Esophagus muscularis mucosa (tissue), 4 donors: ENCODE measurements at regions not wholly inside any gene's neighbourhood (a gene's known extent, or its start where the extent isn't known, plus 50 kb on each side); places are given as distances from the start of the nearest gene placed in this dataset.

Experiments
- DNase-seq: peaks from one replicate; pipeline ENCODE4 v3.0.0-alpha.2; 2017; ENCODE audit errors: extremely low spot score
- H3K27ac ChIP-seq, 4 donors: fragments of 200-600 bp; sonication (generic); replicated peaks in 1 of 4; 1 replicate in 3 of 4; 2 replicates in 1 of 4; pipeline ENCODE4 v1.5.1; 2016 to 2019; ENCODE audit warnings: mild to moderate bottlenecking in 1 of 4
- H3K27me3 ChIP-seq, 4 donors: fragments of 200-600 bp; sonication (generic); one replicate each; pipeline versions ENCODE4 v1.5.1 to v1.6.0; 2016 to 2019
- H3K36me3 ChIP-seq, 4 donors: fragments of 200-600 bp; sonication (generic); one replicate each; pipeline ENCODE4 v1.5.1; 2016 to 2019
- H3K4me1 ChIP-seq, 4 donors: fragments of 200-600 bp; sonication (generic); one replicate each; pipeline ENCODE4 v1.5.1; 2016 to 2019
- H3K4me3 ChIP-seq, 4 donors: fragments of 200-600 bp; sonication (generic); 1 replicate in 2 of 4; 2 replicates in 2 of 4; pipeline ENCODE4 v1.5.1; 2016 to 2019; ENCODE audit warnings: mild to moderate bottlenecking in 4 of 4, moderate library complexity in 1 of 4
- H3K9me3 ChIP-seq, 4 donors: fragments of 200-600 bp; sonication (generic); 1 replicate in 3 of 4; 2 replicates in 1 of 4; pipeline ENCODE4 v1.5.1; 2016 to 2019
- EP300 ChIP-seq: sonication (generic); formaldehyde crosslinking; IDR thresholded peaks from one replicate; pipeline ENCODE4 v1.6.1; 2017; ENCODE audit warnings: antibody characterized with exemption
- POLR2A ChIP-seq: fragments of 450-650 bp; IDR thresholded peaks from one replicate; pipeline ENCODE4 v1.6.1; 2017; ENCODE audit warnings: antibody characterized with exemption, moderate library complexity, mild to moderate bottlenecking, low read depth
- POLR2AphosphoS5 ChIP-seq, 2 donors: sonication (generic); formaldehyde crosslinking; IDR thresholded peaks; one replicate each; pipeline ENCODE4 v1.6.1; 2017; ENCODE audit warnings: antibody characterized with exemption in 2 of 2
- WGBS: methylation state at CpG from one replicate; pipeline ENCODE4 v1.1.5; 2018; 5-methylcytosine and 5-hydroxymethylcytosine counted together
- intact Hi-C: fragments of 100-400 bp; cut with DNase I; formaldehyde crosslinking; loops from one replicate; pipeline ENCODE4 v1.15.1; 2023
- TF ChIP-seq, protein P1 (sequence below), 3 experiments: fragments of 200-600 bp in 2 of 3; fragments of 450-650 bp in 1 of 3; sonication (generic) in 2 of 3; IDR thresholded peaks; one replicate each; pipeline ENCODE4 v1.5.1; 2017 to 2019; ENCODE audit warnings: antibody characterized with exemption in 3 of 3, mild to moderate bottlenecking in 2 of 3, moderate library complexity in 1 of 3

- Histone ChIP-seq H3K27me3 (no peaks in the 10 kb centered on the region), H3K4me3 (no peak overlapping the region), H3K9me3 (no peaks in the 10 kb centered on the region), H3K36me3 (no peaks in the 10 kb centered on the region), H3K27ac (no peak overlapping the region), H3K4me1 (no peaks in the 10 kb centered on the region)
- TF ChIP-seq POLR2A, result no peak
- TF ChIP-seq, protein P1, sequence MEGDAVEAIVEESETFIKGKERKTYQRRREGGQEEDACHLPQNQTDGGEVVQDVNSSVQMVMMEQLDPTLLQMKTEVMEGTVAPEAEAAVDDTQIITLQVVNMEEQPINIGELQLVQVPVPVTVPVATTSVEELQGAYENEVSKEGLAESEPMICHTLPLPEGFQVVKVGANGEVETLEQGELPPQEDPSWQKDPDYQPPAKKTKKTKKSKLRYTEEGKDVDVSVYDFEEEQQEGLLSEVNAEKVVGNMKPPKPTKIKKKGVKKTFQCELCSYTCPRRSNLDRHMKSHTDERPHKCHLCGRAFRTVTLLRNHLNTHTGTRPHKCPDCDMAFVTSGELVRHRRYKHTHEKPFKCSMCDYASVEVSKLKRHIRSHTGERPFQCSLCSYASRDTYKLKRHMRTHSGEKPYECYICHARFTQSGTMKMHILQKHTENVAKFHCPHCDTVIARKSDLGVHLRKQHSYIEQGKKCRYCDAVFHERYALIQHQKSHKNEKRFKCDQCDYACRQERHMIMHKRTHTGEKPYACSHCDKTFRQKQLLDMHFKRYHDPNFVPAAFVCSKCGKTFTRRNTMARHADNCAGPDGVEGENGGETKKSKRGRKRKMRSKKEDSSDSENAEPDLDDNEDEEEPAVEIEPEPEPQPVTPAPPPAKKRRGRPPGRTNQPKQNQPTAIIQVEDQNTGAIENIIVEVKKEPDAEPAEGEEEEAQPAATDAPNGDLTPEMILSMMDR (IDR thresholded peaks at IDR 0.05), result no peak
- TF ChIP-seq POLR2AphosphoS5 (IDR thresholded peaks at IDR 0.05), result no peak
- TF ChIP-seq EP300, result no peak
- 83% methylated on average over 6 of the region's 6 CpGs for WGBS
- intact Hi-C loops, result no loop called here
- DNase-seq, result no peak
These were observed 316.4 kb downstream of the MYCN start for GRCh38 chr2:16256601-16257321.

GRCh38 chr2:16255120-16255519 lies 314.8 kb downstream of the MYCN start:
- intact Hi-C loops, result no loop called here
- TF ChIP-seq, protein P1 (IDR thresholded peaks at IDR 0.05), result no peak
- no peak for TF ChIP-seq EP300
- TF ChIP-seq POLR2A, result no peak
- TF ChIP-seq POLR2AphosphoS5 (IDR thresholded peaks at IDR 0.05), result no peak
- Histone ChIP-seq H3K36me3 (no peaks in the 10 kb centered on the region), H3K27me3 (peaks cover 0 to 13% (median 0%) of the 10 kb centered on the region in 4 donors), H3K4me1 (no peaks in the 10 kb centered on the region), H3K9me3 (no peaks in the 10 kb centered on the region), H3K4me3 (no peak overlapping the region), H3K27ac (no peak overlapping the region)
- WGBS, result 92% methylated on average over 4 of the region's 4 CpGs
- no peak for DNase-seq

DNA sequence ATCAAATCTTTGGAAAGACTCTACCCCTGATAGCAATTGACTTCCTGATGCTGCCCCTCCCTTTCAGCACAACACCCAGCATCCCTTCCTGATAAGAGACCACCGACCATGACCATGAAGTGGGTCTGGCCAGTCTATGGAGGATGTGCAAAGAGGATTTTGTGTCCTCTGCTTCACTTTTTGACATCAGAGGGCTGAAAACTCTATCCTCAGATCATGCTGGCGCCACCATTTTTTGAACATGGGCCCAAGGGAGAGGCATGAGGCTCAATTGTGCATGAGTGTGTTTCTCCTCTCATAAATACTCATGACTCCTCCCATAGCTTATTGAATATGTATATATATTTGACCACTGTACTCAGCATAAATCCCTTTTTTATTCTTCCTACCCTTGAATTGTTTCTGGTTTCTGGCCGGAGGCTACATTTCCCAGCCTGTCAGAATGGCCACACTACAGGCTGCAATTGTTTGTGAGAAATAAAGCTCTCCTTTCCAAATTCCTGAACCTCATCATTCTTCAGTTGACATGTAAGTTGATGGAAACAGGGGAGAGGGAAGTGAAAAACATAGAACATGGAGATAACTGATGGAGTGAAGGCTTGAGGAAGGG lies 314.1 kb downstream of the MYCN start:
- no peak for DNase-seq
- Histone ChIP-seq H3K4me1 (no peaks in the 10 kb centered on the region), H3K27ac (no peak overlapping the region), H3K9me3 (no peaks in the 10 kb centered on the region), H3K36me3 (no peaks in the 10 kb centered on the region), H3K4me3 (no peak overlapping the region), H3K27me3 (peaks cover 0 to 20% (median 0%) of the 10 kb centered on the region in 4 donors)
- 89% methylated on average over 3 of the region's 3 CpGs for WGBS
- TF ChIP-seq, protein P1 (IDR thresholded peaks at IDR 0.05), result no peak
- TF ChIP-seq POLR2A, result no peak
- no peak for TF ChIP-seq POLR2AphosphoS5 (IDR thresholded peaks at IDR 0.05)
- TF ChIP-seq EP300, result no peak
- intact Hi-C loops, result no loop called here

- Histone ChIP-seq H3K4me3 (no peak overlapping the region), H3K27me3 (peaks cover 0 to 23% (median 0%) of the 10 kb centered on the region in 4 donors), H3K9me3 (no peaks in the 10 kb centered on the region), H3K36me3 (no peaks in the 10 kb centered on the region), H3K27ac (no peak overlapping the region), H3K4me1 (no peaks in the 10 kb centered on the region)
- TF ChIP-seq, protein P1 (IDR thresholded peaks at IDR 0.05), result no peak
- TF ChIP-seq EP300 (no peak), POLR2A (no peak), POLR2AphosphoS5 (IDR thresholded peaks at IDR 0.05) (no peak)
- DNase-seq, result no peak
- WGBS, result 82% methylated on average over 3 of the region's 3 CpGs
- intact Hi-C loops, result no loop called here
These were observed 312.9 kb downstream of the MYCN start for GRCh38 chr2:16253291-16253690.
